ENCODE measurements at regions not wholly inside any gene's neighbourhood (a gene's known extent, or its start where the extent isn't known, plus 50 kb on each side); places are given as distances from the start of the nearest gene placed in this dataset.
A peak's percentile ranks its signal among the peaks of the same experiment; 100 is the strongest.
"Not testable (repeated sequence)": the region's sequence is repeated elsewhere in the genome, so short reads cannot be mapped to it uniquely, and the experiment has no call there.

GRCh38 chr12:89768586-89769482 is 60.2 kb upstream of the ATP2B1 start:
- TF ChIP-seq CTCF (conservative IDR thresholded peaks at IDR 0.05; ENCODE audit: control insufficient read depth, insufficient read depth, low read depth, low read length) = no peak
- peak; percentile 99 for DNase-seq (ENCODE audit: low read depth)
- no peak overlapping the region for H3K4me3 ChIP-seq (ENCODE audit: control insufficient read depth, low read depth, low read length)

GRCh38 chr12:89765959-89766824 is 57.6 kb upstream of the ATP2B1 start:
- TF ChIP-seq CTCF (conservative IDR thresholded peaks at IDR 0.05; ENCODE audit: control insufficient read depth, insufficient read depth, low read depth, low read length) = no peak
- H3K4me3 ChIP-seq (ENCODE audit: control insufficient read depth, low read depth, low read length) = no peak overlapping the region
- no peak for DNase-seq (ENCODE audit: low read depth)

- H3K4me3 ChIP-seq (ENCODE audit: control insufficient read depth, low read depth, low read length); DNase-seq (ENCODE audit: low read depth): not testable (repeated sequence)
Measured at GRCh38 chr12:89764164-89764563, 55.5 kb upstream of the ATP2B1 start.

- no peak for TF ChIP-seq CTCF (conservative IDR thresholded peaks at IDR 0.05; ENCODE audit: control insufficient read depth, insufficient read depth, low read depth, low read length)
- no peak for DNase-seq (ENCODE audit: low read depth)
- H3K4me3 ChIP-seq (ENCODE audit: control insufficient read depth, low read depth, low read length) = no peak overlapping the region
Measured at GRCh38 chr12:89762498-89763170, 54.0 kb upstream of the ATP2B1 start.

- TF ChIP-seq CTCF (conservative IDR thresholded peaks at IDR 0.05; ENCODE audit: control insufficient read depth, insufficient read depth, low read depth, low read length) = no peak
- DNase-seq (ENCODE audit: low read depth) = no peak
- no peak overlapping the region for H3K4me3 ChIP-seq (ENCODE audit: control insufficient read depth, low read depth, low read length)
Measured at GRCh38 chr12:89760783-89761182, 52.1 kb upstream of the ATP2B1 start.

All from fibroblast of mammary gland (primary cell).